HL-60 (cell line): ENCODE measurements at regions not wholly inside any gene's neighbourhood (a gene's known extent, or its start where the extent isn't known, plus 50 kb on each side); places are given as distances from the start of the nearest gene placed in this dataset.

Experiments used
- DNase-seq, 2 experiments: peaks; one replicate each; pipeline ENCODE4 v3.0.0-alpha.2; 2010 to 2020; ENCODE audit warnings: low read depth in 1 of 2, low spot score in 1 of 2
- H3K27ac ChIP-seq: fragments of 250-450 bp; sonication (Bioruptor Pico); replicated peaks from 2 replicates; pipeline ENCODE4 v1.5.1; 2020; ENCODE audit warnings: mild to moderate bottlenecking, moderate library complexity
- H3K27me3 ChIP-seq: fragments of 250-450 bp; sonication (Bioruptor Pico); 2 replicates; pipeline ENCODE4 v1.5.1; 2021; ENCODE audit warnings: mild to moderate bottlenecking, moderate library complexity; ENCODE audit not compliant: insufficient read depth, poor library complexity, severe bottlenecking
- H3K4me3 ChIP-seq: replicated peaks from 2 replicates; pipeline ENCODE4 v1.5.1; 2011; ENCODE audit warnings: mild to moderate bottlenecking, control low read depth, low read length; ENCODE audit not compliant: insufficient read depth
- GABPA ChIP-seq: IDR thresholded peaks from 2 replicates; pipeline ENCODE4 v1.6.1; 2012; ENCODE audit warnings: low read depth
- POLR2AphosphoS5 ChIP-seq: IDR thresholded peaks from 2 replicates; pipeline ENCODE4 v1.6.1; 2012; ENCODE audit warnings: low read depth
- SPI1 ChIP-seq: IDR thresholded peaks from 2 replicates; pipeline ENCODE4 v1.6.1; 2012; ENCODE audit warnings: low read depth, mild to moderate bottlenecking, borderline replicate concordance
- TF ChIP-seq, protein P1 (sequence below): IDR thresholded peaks from 2 replicates; pipeline ENCODE4 v1.6.1; 2012; ENCODE audit warnings: low read depth; ENCODE audit not compliant: insufficient replicate concordance
- TF ChIP-seq, protein P2 (sequence below): IDR thresholded peaks from one replicate; pipeline ENCODE4 v1.5.1; 2011; ENCODE audit warnings: low read length, control low read depth, inconsistent platforms; ENCODE audit not compliant: insufficient read depth

DNA sequence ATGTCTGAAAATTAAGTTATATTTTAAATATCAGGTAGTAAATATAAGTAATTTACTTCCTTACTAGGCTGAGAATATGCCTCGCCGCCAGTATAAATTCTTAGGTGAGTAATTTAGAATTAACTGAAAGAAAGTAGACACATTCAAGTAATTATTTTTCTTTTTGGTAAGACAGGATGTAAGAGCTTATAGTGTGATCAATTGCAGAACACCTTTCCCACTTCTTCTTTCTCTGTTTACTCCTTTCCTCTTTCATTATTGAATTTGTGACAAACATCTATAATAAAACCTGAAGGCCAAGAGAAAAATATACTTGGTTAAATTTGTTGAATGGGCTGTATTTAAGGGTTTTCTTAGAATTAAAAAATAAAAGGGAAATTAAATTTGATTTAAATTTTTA is 195.1 kb upstream of the CDKN2B start:
- DNase-seq: no peak
- Histone ChIP-seq H3K27me3 (no peaks in the 10 kb centered on the region), H3K27ac (no peak overlapping the region), H3K4me3 (no peak overlapping the region)
- no peak for TF ChIP-seq GABPA
- TF ChIP-seq POLR2AphosphoS5: no peak
- TF ChIP-seq, protein P1, sequence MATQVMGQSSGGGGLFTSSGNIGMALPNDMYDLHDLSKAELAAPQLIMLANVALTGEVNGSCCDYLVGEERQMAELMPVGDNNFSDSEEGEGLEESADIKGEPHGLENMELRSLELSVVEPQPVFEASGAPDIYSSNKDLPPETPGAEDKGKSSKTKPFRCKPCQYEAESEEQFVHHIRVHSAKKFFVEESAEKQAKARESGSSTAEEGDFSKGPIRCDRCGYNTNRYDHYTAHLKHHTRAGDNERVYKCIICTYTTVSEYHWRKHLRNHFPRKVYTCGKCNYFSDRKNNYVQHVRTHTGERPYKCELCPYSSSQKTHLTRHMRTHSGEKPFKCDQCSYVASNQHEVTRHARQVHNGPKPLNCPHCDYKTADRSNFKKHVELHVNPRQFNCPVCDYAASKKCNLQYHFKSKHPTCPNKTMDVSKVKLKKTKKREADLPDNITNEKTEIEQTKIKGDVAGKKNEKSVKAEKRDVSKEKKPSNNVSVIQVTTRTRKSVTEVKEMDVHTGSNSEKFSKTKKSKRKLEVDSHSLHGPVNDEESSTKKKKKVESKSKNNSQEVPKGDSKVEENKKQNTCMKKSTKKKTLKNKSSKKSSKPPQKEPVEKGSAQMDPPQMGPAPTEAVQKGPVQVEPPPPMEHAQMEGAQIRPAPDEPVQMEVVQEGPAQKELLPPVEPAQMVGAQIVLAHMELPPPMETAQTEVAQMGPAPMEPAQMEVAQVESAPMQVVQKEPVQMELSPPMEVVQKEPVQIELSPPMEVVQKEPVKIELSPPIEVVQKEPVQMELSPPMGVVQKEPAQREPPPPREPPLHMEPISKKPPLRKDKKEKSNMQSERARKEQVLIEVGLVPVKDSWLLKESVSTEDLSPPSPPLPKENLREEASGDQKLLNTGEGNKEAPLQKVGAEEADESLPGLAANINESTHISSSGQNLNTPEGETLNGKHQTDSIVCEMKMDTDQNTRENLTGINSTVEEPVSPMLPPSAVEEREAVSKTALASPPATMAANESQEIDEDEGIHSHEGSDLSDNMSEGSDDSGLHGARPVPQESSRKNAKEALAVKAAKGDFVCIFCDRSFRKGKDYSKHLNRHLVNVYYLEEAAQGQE: no peak
- TF ChIP-seq SPI1: no peak
- TF ChIP-seq, protein P2, sequence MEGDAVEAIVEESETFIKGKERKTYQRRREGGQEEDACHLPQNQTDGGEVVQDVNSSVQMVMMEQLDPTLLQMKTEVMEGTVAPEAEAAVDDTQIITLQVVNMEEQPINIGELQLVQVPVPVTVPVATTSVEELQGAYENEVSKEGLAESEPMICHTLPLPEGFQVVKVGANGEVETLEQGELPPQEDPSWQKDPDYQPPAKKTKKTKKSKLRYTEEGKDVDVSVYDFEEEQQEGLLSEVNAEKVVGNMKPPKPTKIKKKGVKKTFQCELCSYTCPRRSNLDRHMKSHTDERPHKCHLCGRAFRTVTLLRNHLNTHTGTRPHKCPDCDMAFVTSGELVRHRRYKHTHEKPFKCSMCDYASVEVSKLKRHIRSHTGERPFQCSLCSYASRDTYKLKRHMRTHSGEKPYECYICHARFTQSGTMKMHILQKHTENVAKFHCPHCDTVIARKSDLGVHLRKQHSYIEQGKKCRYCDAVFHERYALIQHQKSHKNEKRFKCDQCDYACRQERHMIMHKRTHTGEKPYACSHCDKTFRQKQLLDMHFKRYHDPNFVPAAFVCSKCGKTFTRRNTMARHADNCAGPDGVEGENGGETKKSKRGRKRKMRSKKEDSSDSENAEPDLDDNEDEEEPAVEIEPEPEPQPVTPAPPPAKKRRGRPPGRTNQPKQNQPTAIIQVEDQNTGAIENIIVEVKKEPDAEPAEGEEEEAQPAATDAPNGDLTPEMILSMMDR: no peak

DNA sequence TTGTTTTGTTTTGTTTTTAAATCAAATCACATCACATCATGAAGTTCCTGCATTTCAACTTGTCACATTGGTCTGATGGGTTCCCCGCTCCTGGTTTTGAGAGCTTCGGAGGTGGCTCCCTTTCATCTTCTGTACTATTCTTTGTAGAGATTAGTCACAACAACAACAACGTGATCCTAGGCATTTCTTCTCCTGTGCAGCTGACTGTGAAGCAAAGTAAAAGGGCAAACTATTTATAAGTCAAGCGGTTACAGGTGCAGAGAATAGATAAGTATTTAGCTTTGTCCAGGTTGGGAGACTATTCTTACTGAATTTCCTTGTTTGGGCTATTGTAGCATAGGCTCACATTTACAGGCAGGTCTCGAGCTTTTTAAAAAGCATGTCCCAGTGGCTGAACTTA is 197.7 kb upstream of the CDKN2B start:
- TF ChIP-seq, protein P2: no peak
- TF ChIP-seq GABPA: no peak
- TF ChIP-seq, protein P1: no peak
- TF ChIP-seq SPI1: no peak
- no peak for TF ChIP-seq POLR2AphosphoS5
- no peak overlapping the region for H3K27ac ChIP-seq
- no peak for DNase-seq
- no peak overlapping the region for H3K4me3 ChIP-seq
- H3K27me3 ChIP-seq: no peaks in the 10 kb centered on the region

DNA sequence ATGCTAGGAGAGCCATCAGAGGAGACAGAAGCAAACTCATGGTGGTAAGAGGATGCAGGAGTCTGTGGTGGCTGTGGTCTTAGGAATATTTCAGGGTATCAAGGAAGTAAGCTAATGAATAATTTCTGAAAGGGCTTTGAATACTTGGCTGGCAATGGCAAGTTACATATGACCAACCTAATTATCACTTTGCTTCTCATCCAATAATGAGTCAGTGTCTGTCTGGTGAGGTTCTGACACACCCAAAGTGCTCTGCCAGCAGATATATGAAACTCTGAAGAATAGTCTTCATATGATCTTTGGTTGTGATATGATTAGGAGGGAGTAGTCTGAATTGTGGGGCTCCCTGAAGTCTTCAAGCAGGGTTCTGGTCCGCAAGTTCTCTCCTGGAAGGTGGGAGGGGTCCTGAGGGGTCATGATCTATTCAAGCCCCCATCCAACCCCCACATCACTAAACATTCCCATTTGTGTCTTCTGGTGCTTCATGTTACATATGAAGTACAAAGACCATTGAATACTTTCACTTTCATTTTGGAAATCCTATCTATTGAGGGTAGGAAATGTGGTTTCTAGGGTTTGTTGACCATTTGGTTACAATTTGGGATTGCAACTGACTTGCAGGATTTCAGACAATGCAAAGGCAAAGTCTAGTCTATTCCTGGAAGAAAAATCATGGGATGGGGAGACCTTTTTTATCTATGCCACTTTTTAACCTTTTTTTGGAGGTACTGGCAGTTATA is 199.9 kb upstream of the CDKN2B start:
- Histone ChIP-seq H3K4me3 (no peak overlapping the region), H3K27me3 (no peaks in the 10 kb centered on the region), H3K27ac (no peak overlapping the region)
- no peak for TF ChIP-seq POLR2AphosphoS5
- TF ChIP-seq, protein P1: no peak
- no peak for TF ChIP-seq SPI1
- TF ChIP-seq, protein P2: no peak
- TF ChIP-seq GABPA: no peak
- DNase-seq: no peak
